HG03097 (cell line): ENCODE measurements at regions not wholly inside any gene's neighbourhood (a gene's known extent, or its start where the extent isn't known, plus 50 kb on each side); places are given as distances from the start of the nearest gene placed in this dataset.
"Not testable (repeated sequence)": the region's sequence is repeated elsewhere in the genome, so short reads cannot be mapped to it uniquely, and the experiment has no call there.

Experiments used
- ATAC-seq: cut with Tn5 transposase; IDR thresholded peaks from one replicate; pipeline ENCODE4 v1.9.1; 2021; ENCODE audit not compliant: unreplicated experiment, low FRiP score

- no peak for ATAC-seq
Observed at GRCh38 chr1:221284028-221284427, 404.8 kb downstream of the HLX start.

GRCh38 chr1:221284991-221285390 is 405.7 kb downstream of the HLX start:
- not testable (repeated sequence) for ATAC-seq

DNA sequence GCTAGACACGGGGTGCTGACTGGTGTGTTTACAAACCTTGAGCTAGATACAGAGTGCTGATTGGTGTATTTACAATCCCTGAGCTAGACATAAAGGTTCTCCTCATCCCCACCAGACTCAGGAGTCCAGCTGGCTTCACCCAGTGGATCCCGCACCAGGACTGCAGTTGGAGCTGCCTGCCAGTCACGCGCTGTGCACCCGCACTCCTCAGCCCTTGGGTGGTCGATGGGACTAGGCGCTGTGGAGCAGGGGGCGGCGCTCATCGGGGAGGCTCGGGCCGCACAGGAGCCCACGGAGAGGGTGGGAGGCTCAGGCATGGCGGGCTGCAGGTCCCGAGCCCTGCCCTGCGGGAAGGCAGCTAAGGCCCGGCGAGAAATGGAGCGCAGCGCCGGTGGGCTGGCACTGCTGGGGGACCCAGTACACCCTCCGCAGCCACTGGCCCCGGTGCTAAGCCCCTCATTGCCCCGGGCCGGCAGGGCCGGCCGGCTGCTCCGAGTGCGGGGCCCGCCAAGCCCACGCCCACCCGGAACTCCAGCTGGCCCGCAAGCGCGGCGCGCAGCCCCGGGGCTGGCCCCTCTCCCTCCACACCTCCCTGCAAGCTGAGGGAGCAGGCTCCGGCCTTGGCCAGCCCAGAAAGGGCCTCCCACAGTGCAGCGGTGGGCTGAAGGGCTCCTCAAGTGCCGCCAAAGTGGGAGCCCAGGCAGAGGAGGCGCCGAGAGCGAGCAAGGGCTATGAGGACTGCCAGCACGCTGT is 406.4 kb downstream of the HLX start:
- ATAC-seq = not testable (repeated sequence)

DNA sequence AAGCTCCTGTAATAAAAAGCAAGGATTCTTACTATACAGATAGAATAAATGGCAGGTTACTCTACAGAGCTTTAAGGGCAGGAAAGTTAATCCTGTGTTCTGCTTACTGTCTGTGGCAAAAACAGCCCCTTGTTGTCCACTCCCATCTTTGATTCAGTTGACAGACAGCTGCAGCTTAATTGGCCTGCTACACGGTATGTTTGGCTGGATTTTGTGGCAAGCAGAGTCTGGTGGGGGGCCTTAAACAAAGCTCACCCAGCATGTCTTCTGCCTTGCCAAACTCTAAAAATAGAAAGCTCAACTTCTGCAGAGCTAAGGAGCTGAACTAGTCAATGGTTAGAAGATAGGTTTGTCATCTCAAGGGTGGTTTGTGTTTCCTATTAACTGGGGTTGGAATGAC is 407.2 kb downstream of the HLX start:
- no peak for ATAC-seq

DNA sequence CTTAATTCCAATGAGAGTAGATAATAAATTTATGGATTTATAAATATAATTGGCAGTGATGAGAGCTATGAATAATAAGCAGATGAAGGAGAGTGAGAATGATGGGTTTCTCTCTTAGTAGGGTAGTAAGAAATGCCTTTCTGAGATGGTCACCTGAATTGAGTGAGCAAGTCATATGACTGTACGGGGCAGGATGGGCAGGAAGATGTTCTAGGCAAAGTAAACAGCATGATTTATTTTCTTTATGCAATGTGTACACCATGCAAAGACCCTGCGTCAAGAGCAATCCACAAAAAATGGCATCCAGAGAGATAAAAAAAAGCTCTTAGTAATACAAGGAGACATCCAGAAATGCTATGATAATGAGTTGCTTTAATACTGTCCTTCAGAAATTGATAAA is 409.9 kb downstream of the HLX start:
- no peak for ATAC-seq

- ATAC-seq = no peak
Observed at GRCh38 chr1:221290669-221291068, 411.4 kb downstream of the HLX start.

DNA sequence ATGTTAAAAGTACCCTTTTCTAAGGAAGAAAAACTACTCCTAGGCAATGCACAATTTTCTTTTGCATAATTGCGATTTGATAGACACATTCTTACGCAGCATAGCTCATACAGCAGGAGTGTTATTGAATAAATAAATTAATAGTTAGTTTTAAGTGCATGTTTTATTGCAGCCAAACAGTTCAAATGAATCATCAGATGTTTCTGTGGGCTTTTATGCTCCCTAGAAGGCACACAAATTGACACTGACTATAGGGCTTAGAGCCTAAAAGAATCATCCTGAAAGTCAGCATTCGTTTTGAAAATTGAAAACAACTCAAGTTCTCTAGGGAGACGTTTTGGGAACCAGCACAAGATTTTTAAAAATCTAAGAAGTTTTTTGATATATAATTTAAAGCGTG is 411.9 kb downstream of the HLX start:
- no peak for ATAC-seq

DNA sequence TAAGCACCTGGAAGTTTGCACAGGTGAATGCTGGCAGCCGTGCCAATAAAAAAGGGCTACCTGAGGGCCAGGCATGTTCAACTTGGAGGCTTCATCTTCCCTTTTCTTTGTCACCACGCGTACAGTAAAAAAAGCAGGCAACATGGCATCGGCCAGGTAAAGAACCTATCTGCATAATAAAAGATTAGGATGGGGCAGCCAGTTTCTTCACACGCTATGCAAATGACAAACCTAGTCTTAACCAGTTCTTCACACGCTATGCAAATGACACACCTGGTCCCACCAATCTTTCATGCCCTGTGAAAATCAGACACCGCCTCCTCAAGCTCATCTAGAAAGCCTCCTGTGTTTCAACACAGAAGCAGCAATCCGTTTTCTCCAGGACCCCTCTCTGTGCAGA is 413.4 kb downstream of the HLX start:
- ATAC-seq = no peak

GRCh38 chr1:221294242-221294641 is 415.0 kb downstream of the HLX start:
- no peak for ATAC-seq

DNA sequence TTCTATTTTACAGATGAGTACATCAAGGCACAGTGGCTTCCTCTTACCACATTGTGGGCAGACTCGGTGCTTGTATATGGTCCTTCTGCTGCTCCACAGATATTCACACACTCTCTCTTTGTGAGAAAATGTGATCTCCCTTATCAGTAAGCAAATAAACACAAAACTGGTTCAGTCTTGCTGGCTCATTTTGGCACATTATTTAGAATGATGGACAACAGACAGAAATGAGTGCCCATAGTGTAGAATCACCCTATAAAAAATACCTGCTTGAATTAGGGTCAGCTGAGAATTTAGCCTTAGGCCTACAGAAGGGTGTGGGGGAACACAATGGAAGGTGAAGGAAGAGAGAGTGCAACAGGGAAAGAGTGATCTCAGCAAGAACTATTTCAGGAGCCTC is 423.1 kb downstream of the HLX start:
- no peak for ATAC-seq

DNA sequence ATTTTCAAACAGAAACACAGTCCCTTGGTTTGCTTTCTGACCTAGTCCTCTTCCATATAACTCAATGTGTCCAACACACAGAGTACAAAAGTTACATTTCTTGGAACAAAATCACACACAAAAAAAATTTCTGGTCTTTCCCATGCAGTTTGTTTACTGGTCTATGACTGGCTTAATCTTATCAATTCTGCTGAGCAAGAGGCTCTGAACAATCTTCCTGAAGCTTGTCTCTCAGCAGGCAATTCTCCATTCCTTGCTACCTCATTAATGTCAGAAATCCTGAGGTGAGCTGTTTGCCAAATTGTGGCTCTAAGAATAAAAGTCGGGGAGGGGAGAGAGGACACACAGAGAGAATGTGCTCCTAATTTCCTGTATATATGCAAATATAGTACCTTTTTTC is 423.6 kb downstream of the HLX start:
- no peak for ATAC-seq

DNA sequence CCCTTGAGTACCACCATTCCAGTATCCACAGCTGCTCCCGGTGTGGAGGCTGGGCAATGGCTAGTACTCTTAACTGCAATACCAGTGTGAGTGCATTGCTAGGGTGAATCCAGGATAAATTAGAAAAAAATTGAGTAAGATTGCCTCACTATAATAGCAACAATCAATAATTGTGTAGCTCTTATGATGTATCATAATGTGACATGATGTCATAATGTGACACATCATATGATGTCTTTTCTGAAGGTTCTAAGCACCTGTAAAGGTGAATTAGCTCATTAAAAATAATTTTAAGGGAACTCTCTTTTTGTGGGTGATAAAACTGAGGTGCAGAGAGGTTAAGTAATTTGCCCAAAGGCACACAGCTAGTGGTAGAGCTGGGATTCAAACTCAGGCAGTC is 424.4 kb downstream of the HLX start:
- ATAC-seq = no peak

GRCh38 chr1:221306239-221306638 is 427.0 kb downstream of the HLX start:
- ATAC-seq = no peak

GRCh38 chr1:221308534-221309511 is 429.6 kb downstream of the HLX start:
- ATAC-seq = no peak

- no peak for ATAC-seq
Observed at GRCh38 chr1:221309723-221310122, 430.5 kb downstream of the HLX start.

DNA sequence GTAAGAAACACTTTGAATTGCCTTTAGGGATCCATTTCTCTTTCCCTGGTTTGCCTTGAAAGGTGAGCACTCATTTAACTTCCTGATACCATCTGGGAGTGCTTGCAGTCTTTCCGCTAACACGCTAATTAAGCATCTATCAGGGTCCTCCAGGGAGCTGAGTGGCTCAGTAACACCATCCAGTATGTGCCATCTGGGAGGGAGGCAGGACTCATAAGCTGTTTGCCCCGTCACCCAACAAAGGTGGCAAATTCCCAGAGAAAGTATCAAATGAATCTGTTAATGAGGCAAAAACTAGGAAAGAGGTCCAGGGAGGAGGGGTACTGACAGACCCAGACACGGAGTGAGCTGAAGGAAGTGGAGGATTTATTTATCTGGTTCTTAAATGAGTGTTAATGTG is 430.9 kb downstream of the HLX start:
- no peak for ATAC-seq

- no peak for ATAC-seq
Observed at GRCh38 chr1:221315330-221315729, 426.6 kb downstream of the DUSP10 start.

GRCh38 chr1:221316491-221317056 is 425.3 kb downstream of the DUSP10 start:
- no peak for ATAC-seq

GRCh38 chr1:221317537-221317936 is 424.4 kb downstream of the DUSP10 start:
- ATAC-seq = no peak

DNA sequence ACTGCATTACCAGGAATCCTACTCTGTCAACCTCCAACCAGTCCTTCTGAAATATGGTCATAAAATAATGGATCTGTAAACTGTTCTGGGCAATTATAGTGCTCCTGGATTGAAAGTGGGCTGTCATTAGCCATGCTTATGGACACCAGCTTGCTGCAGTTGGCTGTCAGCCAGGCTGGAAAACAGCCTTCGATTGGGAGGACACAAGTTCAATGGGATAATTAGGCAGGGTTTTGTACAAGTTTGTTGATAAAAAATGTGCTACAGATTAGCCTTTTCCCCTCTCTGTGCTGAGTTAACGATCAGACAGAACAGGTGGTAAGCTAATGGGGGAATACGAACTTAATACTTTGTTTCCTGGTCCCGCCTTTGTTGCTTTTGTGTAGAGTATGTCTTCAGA is 413.9 kb downstream of the DUSP10 start:
- ATAC-seq = no peak

GRCh38 chr1:221328371-221328770 is 413.5 kb downstream of the DUSP10 start:
- ATAC-seq = no peak
